GM10248 (cell line): ENCODE measurements at regions not wholly inside any gene's neighbourhood (a gene's known extent, or its start where the extent isn't known, plus 50 kb on each side); places are given as distances from the start of the nearest gene placed in this dataset.

Experiments used
- CTCF ChIA-PET: fragments of 300-600 bp; sonication (Branson Sonifier 250); formaldehyde crosslinking; extraction: SDS; loops from one replicate; lab custom pipeline; 2021; ENCODE audit warnings: antibody characterized with exemption; lab: Yijun Ruan, JAX
- POLR2A ChIA-PET: fragments of 350-650 bp; sonication (Branson Sonifier 250); formaldehyde crosslinking; extraction: SDS; loops from one replicate; lab custom pipeline; 2020; ENCODE audit warnings: antibody characterized with exemption; lab: Yijun Ruan, JAX
- DNase-seq: peaks from one replicate; pipeline ENCODE4 v3.0.0; 2012; ENCODE audit errors: extremely low spot score
- CTCF ChIP-seq: IDR thresholded peaks from 2 replicates; pipeline ENCODE4 v1.5.1; 2012; ENCODE audit warnings: mild to moderate bottlenecking, low read depth; ENCODE audit errors: extremely low read depth, missing control alignments, control extremely low read depth

GRCh38 chr3:72113964-72114363, 329.0 kb upstream of the PROK2 start:
- no peak for DNase-seq
- ChIA-PET CTCF (interaction anchor here (1.0 to 2.1 kb wide), 2 partner anchors 9 to 12 kb away, joined by 4 to 7 read pairs; no protein-coding TSS in a partner anchor), POLR2A (no interaction called here)
- no peak for TF ChIP-seq CTCF

GRCh38 chr3:72113564-72113963, 328.6 kb upstream of the PROK2 start:
- ChIA-PET CTCF (interaction anchor here (1.0 to 2.1 kb wide), 2 partner anchors 8 to 12 kb away, joined by 4 to 7 read pairs; no protein-coding TSS in a partner anchor), POLR2A (no interaction called here)
- no peak for DNase-seq
- TF ChIP-seq CTCF, result no peak

- DNase-seq, result no peak
- TF ChIP-seq CTCF, result no peak
- ChIA-PET POLR2A (no interaction called here), CTCF (interaction anchor here (2.1 kb wide), 1 partner anchor 11 kb away, joined by 7 read pairs; no protein-coding TSS in a partner anchor)
Measured at GRCh38 chr3:72112435-72112834, 327.5 kb upstream of the PROK2 start.

GRCh38 chr3:72111265-72112205, 326.6 kb upstream of the PROK2 start:
- ChIA-PET CTCF (interaction anchor here (1.3 kb wide), 1 partner anchor 8 kb away, joined by 4 read pairs; no protein-coding TSS in a partner anchor), POLR2A (no interaction called here)
- DNase-seq, result no peak
- TF ChIP-seq CTCF, result no peak

GRCh38 chr3:72109327-72110259, 324.6 kb upstream of the PROK2 start:
- CTCF ChIA-PET, result interaction anchor here (1.1 to 1.5 kb wide), 2 partner anchors 11 to 179 kb away, joined by 4 read pairs; no protein-coding TSS in a partner anchor
- TF ChIP-seq CTCF, result no peak
- DNase-seq, result no peak
- POLR2A ChIA-PET, result no interaction called here

- ChIA-PET CTCF (interaction anchor here (0.9 to 8.0 kb wide), 5 partner anchors 8 to 717 kb away, joined by 3 to 54 read pairs (median 4); no protein-coding TSS in a partner anchor), POLR2A (no interaction called here)
- TF ChIP-seq CTCF, result no peak
- DNase-seq, result no peak
Measured at GRCh38 chr3:72105306-72105705, 320.4 kb upstream of the PROK2 start.
